ENCODE measurements at regions not wholly inside any gene's neighbourhood (a gene's known extent, or its start where the extent isn't known, plus 50 kb on each side); places are given as distances from the start of the nearest gene placed in this dataset.

DNA sequence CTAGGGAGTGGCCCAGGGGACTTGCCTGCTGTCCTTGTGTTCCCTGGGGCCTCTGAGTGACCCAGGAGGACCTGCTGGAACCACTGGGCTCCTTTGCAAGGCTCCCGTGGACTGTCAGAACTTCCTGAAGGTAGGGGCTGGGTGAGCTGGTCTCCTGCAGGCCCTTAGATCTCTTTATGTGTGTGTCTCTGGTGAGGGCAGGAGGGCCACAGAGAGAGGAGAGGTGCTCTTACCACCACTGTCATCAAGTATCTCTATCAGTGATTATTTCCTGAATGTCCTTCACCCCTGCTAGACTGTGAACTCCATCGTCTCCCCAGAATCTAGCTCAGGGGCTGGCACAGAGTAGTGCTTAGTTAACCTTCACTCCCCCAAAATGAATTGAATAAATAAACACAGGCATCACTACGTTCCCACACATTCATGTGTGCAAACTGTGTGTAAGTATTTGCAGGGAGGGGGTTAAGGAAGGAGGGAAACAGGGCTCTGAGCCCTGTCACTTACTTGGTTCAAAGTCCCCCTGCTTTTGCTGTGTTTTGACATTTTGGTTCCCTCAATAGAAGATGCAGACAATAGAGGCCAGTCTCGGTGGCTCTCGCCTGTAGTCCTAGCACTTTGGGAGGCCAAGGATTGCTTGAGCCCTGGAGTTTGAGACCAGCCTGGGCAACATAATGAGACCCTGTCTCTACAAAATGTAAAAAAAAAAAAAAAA, 100.8 kb upstream of the HAAO start:
- POLR2A ChIA-PET: no interaction called here
- ATAC-seq (no peak), DNase-seq (no peak)
- H3K36me3 Mint-ChIP-seq: peaks cover 0 to 16% (median 5%) of the 10 kb centered on the region in 3 donors
- H3K4me1 Mint-ChIP-seq: no peaks in the 10 kb centered on the region
- peaks cover 0 to 3% (median 0%) of the 10 kb centered on the region in 5 donors for H3K27me3 Mint-ChIP-seq
- H3K4me3 Mint-ChIP-seq: no peak overlapping the region
- H3K27ac Mint-ChIP-seq: no peak overlapping the region
- peaks cover 0 to 8% (median 0%) of the 10 kb centered on the region in 9 donors for H3K9me3 Mint-ChIP-seq

DNA sequence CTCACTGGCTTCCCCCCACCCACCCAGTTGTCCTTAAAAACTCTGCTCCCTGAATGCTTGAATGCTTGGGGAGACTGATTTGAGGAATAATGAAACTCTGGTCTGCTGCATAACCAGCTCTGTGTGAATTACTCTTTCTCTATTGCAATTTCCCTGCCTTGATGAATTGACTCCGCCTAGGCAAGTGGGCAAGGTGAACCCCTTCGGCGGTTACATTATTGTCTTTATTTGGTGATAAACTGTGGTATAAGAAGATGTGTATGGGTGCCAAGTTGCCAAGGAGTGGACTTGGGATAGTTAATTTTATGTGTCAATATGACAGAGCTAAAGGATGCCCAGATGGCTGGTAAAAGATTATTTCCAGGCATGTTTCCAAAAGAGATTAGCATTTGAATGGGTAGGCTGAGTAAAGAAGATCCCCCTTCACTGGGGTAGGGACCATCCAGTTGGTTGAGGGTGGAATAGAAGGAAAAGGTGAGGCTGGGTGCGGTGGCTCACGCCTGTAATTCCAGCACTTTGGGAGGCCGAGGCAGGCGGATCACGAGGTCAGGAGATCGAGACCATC, 98.5 kb upstream of the HAAO start:
- Mint-ChIP-seq H3K9me3 (peaks cover 0 to 8% (median 0%) of the 10 kb centered on the region in 9 donors), H3K36me3 (peaks cover 0 to 16% (median 5%) of the 10 kb centered on the region in 3 donors), H3K4me1 (no peaks in the 10 kb centered on the region), H3K27ac (no peak overlapping the region), H3K27me3 (peaks cover 0 to 3% (median 0%) of the 10 kb centered on the region in 5 donors), H3K4me3 (no peak overlapping the region)
- POLR2A ChIA-PET: no interaction called here
- no peak for ATAC-seq
- DNase-seq: no peak

DNA sequence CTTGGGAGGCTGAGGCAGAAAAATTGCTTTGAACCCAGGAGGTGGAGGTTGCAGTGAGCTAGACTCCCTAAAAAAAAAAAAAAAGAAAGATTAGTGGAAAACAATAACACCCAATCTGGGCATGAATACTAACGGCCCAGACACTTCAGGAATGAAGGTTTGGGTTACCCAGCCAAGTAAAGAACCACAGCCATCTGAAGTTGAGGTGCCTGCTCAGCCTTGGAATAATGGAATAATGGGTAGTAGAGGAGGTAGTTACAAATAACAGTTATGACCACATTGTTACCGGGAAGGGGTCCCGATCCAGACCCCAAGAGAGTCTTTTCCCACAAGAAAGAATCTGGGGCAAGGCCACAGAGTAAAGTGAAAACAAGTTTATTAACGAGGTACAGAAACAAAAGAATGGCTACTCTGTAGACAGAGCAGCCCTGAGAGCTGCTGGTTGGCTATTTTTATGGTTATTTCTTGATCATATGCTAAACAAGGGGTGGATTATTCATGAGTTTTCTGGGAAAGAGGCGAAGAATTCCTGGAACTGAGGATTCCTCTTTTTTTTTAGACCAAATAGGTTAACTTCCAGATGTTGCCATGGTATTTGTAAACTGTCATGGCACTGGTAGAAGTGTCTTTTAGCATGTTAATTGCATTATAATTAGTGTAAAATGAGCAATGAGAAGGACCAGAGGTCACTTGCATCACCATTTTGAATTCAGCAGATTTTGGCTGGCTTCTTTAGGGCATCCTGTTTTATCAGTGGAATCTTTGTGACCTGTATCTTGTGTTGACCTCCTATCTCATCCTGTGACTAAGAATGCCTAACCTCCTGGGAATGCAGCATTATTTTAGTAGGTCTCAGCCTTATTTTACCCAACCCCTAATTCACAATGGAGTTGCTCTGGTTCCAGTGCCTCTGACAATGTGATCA, 96.2 kb upstream of the HAAO start:
- DNase-seq: no peak
- Mint-ChIP-seq H3K27me3 (peaks cover 0 to 3% (median 0%) of the 10 kb centered on the region in 5 donors), H3K27ac (peak overlapping the region in 1 of 10 donors; percentile 47), H3K4me1 (no peaks in the 10 kb centered on the region), H3K9me3 (peaks cover 0 to 8% (median 0%) of the 10 kb centered on the region in 9 donors), H3K4me3 (no peak overlapping the region), H3K36me3 (peaks cover 0 to 16% (median 5%) of the 10 kb centered on the region in 3 donors)
- no peak for ATAC-seq
- POLR2A ChIA-PET: no interaction called here

DNA sequence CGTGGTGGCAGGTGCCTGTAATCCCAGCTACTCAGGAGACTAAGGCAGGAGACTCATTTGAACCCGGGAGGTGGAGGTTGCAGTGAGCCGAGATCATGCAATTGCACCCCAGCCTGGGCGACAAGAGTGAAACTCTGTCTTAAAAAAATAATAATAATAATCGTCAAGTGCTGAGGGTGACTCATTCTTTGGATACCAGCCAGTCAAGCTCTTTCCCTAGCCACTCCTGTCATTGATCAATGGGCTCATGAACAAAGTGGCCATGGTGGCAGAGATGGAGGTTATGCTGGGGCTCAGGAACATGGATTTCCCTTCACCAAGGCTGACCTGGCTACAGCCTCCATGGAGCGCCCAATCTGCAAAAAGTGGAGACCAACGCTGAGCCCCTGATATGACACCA, 94.5 kb upstream of the HAAO start:
- peaks cover 0 to 16% (median 5%) of the 10 kb centered on the region in 3 donors for H3K36me3 Mint-ChIP-seq
- DNase-seq: no peak
- no peak overlapping the region for H3K4me3 Mint-ChIP-seq
- H3K27me3 Mint-ChIP-seq: peaks cover 0 to 3% (median 0%) of the 10 kb centered on the region in 5 donors
- no peak for ATAC-seq
- H3K9me3 Mint-ChIP-seq: peaks cover 0 to 8% (median 0%) of the 10 kb centered on the region in 9 donors
- no peak overlapping the region for H3K27ac Mint-ChIP-seq
- no peaks in the 10 kb centered on the region for H3K4me1 Mint-ChIP-seq
- POLR2A ChIA-PET: no interaction called here

DNA sequence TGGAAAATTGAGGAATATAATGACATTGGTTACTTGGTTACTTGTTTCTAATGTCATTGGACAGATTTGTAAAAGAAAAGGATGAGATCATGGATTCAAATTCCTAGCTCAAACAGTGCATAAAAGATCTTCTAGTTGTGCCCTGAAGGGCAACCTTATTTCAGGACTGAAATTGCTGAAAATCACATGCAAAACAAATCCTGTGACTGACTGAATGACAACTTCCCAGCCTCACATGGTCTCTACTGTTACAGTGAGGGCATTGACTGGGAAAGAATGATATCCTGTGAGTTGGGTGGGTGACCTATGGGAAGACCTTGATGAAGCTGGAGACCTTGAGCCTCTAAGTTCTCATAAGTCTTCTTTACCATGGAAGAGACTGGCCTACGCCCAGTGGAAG, 90.4 kb upstream of the HAAO start:
- POLR2A ChIA-PET: no interaction called here
- Mint-ChIP-seq H3K4me1 (peaks cover 17 to 21% (median 19%) of the 10 kb centered on the region in 4 donors), H3K4me3 (no peak overlapping the region), H3K27me3 (no peaks in the 10 kb centered on the region), H3K36me3 (no peaks in the 10 kb centered on the region), H3K27ac (no peak overlapping the region), H3K9me3 (no peaks in the 10 kb centered on the region)
- DNase-seq (no peak), ATAC-seq (no peak)

GRCh38 chr2:42881732-42882131, 89.3 kb upstream of the HAAO start:
- Mint-ChIP-seq H3K4me1 (peaks cover 17 to 26% (median 21%) of the 10 kb centered on the region in 4 donors), H3K27me3 (no peaks in the 10 kb centered on the region), H3K36me3 (no peaks in the 10 kb centered on the region)

DNA sequence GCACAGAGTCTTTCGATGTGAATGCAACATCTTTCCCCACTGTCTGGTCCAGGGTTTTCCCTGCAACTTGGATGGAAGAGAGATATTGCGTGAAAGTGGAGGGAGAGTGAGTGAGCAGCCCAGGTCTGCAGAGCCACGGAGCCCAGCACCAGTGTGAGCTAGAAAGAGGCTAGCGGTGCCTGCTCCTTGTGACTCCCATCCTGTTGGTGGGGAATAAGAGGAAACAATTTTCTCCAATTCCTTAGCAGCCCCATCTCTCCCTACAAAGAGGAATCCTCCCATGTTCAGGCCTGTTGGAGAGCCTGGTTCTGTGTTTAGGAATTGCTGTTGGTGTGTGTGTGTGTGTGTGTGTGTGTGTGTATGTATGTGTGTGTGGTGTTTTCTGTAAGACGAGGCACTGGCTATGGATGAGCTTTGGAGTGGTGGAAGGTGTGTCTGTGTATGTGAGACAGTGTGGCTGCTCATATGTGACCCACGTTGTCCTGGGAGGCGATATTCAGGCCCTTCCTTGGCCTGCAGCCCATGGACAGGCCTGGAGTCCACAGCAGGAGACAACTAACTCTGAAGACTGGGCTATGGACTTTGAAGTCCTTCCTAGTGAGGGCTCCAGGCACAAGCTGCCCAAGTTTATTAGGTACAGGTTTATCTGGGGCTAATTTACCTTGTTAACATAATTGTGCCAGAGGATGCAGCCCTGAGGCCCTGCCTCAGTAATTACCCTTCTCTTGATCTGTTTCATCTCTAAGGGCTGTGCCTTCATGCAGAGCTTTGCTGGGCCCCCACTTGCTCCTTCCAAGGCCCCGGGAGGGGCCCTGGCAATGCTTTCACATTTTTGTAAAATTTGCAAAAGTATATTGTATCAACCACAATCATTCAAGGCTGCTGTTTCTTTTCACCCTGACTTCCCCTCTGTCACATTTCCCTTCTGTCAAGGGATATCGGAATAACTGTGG, 88.6 kb upstream of the HAAO start:
- Mint-ChIP-seq H3K27me3 (no peaks in the 10 kb centered on the region), H3K4me1 (peaks cover 17 to 26% (median 21%) of the 10 kb centered on the region in 4 donors), H3K36me3 (no peaks in the 10 kb centered on the region), H3K4me3 (no peak overlapping the region), H3K9me3 (no peaks in the 10 kb centered on the region), H3K27ac (peak overlapping the region in 2 of 10 donors; percentile 34 to 52)
- ATAC-seq (no peak), DNase-seq (no peak)
- POLR2A ChIA-PET: no interaction called here

More at GRCh38 chr2:42881732-42882131, 89.3 kb upstream of the HAAO start:
- Mint-ChIP-seq H3K9me3 (no peaks in the 10 kb centered on the region), H3K27ac (no peak overlapping the region), H3K4me3 (no peak overlapping the region)
- no peak for ATAC-seq
- POLR2A ChIA-PET: no interaction called here
- no peak for DNase-seq

DNA sequence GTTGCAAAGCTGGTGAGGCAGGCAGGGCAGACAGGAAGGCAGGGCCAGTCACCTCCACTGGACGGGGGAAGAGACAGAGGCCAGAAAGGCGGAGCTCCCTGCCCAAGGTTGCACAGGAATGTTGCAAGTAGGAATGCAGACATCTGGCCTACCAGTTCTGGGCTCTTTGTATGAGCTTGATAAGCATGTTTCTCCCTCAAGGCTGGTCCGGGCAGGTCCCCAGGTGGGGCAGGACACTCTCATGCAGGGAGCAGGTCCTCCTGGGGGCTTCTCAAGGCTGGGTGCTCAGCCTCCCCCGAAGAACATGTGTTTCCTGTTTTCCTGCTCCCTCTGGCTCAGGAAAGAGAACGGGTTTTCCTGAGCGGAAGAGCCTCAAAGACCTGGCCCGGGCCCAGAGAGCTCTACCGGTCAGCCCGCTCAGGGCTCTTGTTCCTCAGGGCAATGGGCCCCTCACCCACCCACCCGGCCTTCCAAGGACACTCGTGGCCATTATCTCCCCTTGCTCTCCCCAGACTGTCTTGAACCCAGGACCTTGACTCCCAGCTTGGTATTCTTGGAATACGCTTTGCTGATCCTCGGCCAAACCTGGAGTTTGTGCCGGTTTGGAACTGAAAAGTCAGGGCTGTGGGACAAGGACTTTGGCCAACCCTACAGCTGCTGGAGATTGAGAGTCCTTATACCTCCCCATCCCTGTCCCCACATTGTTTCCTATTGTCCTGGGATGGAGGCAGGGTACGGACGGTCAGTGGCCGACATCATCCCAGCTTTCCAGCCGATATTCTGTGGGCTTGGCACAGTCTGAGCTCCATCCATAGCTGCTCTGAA, 87.7 kb upstream of the HAAO start:
- no peaks in the 10 kb centered on the region for H3K9me3 Mint-ChIP-seq
- peak overlapping the region in 1 of 10 donors; percentile 2 for H3K4me3 Mint-ChIP-seq
- no peaks in the 10 kb centered on the region for H3K36me3 Mint-ChIP-seq
- peaks cover 17 to 26% (median 21%) of the 10 kb centered on the region in 4 donors for H3K4me1 Mint-ChIP-seq
- ATAC-seq: no peak
- no peak overlapping the region for H3K27ac Mint-ChIP-seq
- no peaks in the 10 kb centered on the region for H3K27me3 Mint-ChIP-seq
- POLR2A ChIA-PET: no interaction called here
- no peak for DNase-seq

DNA sequence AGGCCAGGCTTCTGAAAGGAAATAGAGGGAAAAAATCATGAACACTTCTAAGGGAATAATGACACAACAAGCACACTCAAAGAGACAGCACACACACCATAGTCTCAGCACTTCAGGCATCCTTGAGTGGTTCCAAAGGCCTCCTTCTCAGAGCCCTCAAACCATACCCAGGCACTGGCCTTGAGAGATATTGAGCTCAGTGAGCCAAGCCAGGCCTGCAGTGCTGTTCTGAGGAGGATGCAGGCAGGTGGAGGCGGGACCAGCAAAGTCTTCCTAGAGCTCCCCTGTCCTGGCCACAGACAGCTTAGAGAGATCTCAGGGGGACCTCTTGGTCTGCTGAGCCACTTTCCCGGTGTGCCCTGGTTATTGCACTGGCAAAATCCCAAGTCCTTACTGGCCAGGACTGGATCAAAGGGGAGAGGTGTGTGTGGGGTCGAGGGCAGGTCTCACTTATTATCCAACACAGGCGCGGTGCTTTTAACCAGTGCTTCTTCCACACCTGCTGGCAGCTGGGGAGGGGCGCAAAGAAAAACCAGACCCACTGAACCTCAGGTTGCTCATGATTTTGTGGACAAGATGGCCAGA, 86.8 kb upstream of the HAAO start:
- peak in 1 of 2 donors; percentile 27 for ATAC-seq
- POLR2A ChIA-PET: no interaction called here
- Mint-ChIP-seq H3K9me3 (no peaks in the 10 kb centered on the region), H3K27ac (peak overlapping the region in 6 of 10 donors; percentile 66 to 88 (median 80)), H3K4me3 (peak overlapping the region in 6 of 10 donors; percentile 19 to 54 (median 34)), H3K27me3 (no peaks in the 10 kb centered on the region), H3K36me3 (no peaks in the 10 kb centered on the region), H3K4me1 (peaks cover 17 to 26% (median 21%) of the 10 kb centered on the region in 4 donors)
- DNase-seq: no peak

DNA sequence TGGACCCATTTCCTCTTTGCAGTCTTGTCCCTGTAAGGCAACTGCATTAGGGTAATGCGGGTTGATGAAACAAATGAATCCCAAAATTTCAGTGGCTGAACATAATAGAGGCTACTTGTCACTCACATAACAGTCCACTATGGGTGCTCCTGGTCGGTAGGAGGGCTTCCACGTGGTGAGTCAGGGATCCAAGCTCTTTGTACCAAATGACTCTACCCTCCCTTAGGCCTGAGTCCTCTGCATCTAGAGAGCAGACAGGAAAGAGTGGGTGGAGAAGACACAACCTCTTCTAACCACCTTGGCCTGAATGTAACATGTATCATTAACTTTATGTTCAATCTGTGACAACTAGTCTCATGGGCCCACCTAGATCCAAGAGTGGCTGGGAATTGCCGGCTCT, 86.2 kb upstream of the HAAO start:
- DNase-seq (peak in 1 of 10 donors; percentile 4), ATAC-seq (peak; percentile 35 to 64)
- H3K4me3 Mint-ChIP-seq: peak overlapping the region in 6 of 10 donors; percentile 5 to 54 (median 31)
- no peaks in the 10 kb centered on the region for H3K27me3 Mint-ChIP-seq
- H3K27ac Mint-ChIP-seq: peak overlapping the region in 6 of 10 donors; percentile 71 to 88 (median 82)
- no peaks in the 10 kb centered on the region for H3K9me3 Mint-ChIP-seq
- H3K36me3 Mint-ChIP-seq: no peaks in the 10 kb centered on the region
- peaks cover 17 to 26% (median 21%) of the 10 kb centered on the region in 4 donors for H3K4me1 Mint-ChIP-seq
- POLR2A ChIA-PET: no interaction called here

GRCh38 chr2:42877936-42878335, 85.6 kb upstream of the HAAO start:
- H3K27ac Mint-ChIP-seq: peak overlapping the region in 3 of 10 donors; percentile 6 to 58 (median 57)
- no peaks in the 10 kb centered on the region for H3K27me3 Mint-ChIP-seq
- peak overlapping the region in 1 of 10 donors; percentile 19 for H3K4me3 Mint-ChIP-seq
- H3K36me3 Mint-ChIP-seq: no peaks in the 10 kb centered on the region
- DNase-seq: no peak
- no peaks in the 10 kb centered on the region for H3K9me3 Mint-ChIP-seq
- POLR2A ChIA-PET: no interaction called here
- H3K4me1 Mint-ChIP-seq: peaks cover 17 to 26% (median 21%) of the 10 kb centered on the region in 4 donors
- no peak for ATAC-seq

Measured in naive thymus-derived CD8-positive, alpha-beta T cell (primary cell).